ENCODE measurements at regions not wholly inside any gene's neighbourhood (a gene's known extent, or its start where the extent isn't known, plus 50 kb on each side); places are given as distances from the start of the nearest gene placed in this dataset.
"Not testable (repeated sequence)": the region's sequence is repeated elsewhere in the genome, so short reads cannot be mapped to it uniquely, and the experiment has no call there.

DNA sequence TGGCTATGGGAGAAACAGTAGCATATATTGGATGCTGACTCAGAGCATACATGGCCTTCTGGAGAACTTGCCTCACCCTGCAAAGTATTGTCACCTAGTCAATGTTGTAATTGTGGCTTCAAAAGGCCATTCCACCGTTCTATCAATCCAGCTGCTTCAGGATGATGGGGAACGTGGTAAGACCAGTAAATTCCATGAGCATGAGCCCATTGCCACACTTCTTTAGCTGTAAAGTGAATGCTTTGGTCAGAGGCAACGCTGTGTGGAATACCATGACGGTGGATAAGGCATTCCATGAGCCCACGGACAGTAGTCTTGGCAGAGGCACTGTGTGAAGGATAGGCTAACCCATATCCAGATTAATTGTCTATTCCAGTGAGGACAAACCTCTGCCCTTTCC lies 1300.1 kb upstream of the ACVR2A start:
- no peak for DNase-seq (ENCODE audit: extremely low read depth, low read depth)
- no peak overlapping the region for H3K4me3 ChIP-seq (replicated peaks; ENCODE audit: low read depth, low read length)
- TF ChIP-seq, protein P1, sequence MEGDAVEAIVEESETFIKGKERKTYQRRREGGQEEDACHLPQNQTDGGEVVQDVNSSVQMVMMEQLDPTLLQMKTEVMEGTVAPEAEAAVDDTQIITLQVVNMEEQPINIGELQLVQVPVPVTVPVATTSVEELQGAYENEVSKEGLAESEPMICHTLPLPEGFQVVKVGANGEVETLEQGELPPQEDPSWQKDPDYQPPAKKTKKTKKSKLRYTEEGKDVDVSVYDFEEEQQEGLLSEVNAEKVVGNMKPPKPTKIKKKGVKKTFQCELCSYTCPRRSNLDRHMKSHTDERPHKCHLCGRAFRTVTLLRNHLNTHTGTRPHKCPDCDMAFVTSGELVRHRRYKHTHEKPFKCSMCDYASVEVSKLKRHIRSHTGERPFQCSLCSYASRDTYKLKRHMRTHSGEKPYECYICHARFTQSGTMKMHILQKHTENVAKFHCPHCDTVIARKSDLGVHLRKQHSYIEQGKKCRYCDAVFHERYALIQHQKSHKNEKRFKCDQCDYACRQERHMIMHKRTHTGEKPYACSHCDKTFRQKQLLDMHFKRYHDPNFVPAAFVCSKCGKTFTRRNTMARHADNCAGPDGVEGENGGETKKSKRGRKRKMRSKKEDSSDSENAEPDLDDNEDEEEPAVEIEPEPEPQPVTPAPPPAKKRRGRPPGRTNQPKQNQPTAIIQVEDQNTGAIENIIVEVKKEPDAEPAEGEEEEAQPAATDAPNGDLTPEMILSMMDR (IDR thresholded peaks at IDR 0.05; ENCODE audit: low read depth, low read length, missing control alignments): no peak

DNA sequence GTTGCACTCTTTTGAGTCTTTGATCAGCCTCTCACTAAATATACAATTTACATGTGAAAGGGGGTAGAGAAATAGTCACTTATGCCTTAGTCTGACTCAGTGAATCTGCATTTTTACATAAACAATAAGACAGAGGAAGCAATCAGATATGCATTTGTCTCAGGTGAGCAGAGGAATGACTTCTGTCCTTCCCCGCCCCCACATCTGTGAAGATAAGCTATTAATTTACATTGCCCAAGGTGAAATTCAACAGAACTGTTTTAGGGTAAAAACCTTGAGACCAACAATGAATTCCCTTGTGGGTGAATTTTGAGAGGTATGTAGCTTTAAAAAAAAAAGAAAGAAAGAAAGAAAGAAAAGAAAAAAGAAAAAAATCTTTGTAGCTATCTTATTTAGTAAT lies 1302.9 kb upstream of the ACVR2A start:
- no peak for DNase-seq (ENCODE audit: extremely low read depth, low read depth)
- TF ChIP-seq, protein P1 (IDR thresholded peaks at IDR 0.05; ENCODE audit: low read depth, low read length, missing control alignments): no peak
- H3K4me3 ChIP-seq (replicated peaks; ENCODE audit: low read depth, low read length): no peak overlapping the region

DNA sequence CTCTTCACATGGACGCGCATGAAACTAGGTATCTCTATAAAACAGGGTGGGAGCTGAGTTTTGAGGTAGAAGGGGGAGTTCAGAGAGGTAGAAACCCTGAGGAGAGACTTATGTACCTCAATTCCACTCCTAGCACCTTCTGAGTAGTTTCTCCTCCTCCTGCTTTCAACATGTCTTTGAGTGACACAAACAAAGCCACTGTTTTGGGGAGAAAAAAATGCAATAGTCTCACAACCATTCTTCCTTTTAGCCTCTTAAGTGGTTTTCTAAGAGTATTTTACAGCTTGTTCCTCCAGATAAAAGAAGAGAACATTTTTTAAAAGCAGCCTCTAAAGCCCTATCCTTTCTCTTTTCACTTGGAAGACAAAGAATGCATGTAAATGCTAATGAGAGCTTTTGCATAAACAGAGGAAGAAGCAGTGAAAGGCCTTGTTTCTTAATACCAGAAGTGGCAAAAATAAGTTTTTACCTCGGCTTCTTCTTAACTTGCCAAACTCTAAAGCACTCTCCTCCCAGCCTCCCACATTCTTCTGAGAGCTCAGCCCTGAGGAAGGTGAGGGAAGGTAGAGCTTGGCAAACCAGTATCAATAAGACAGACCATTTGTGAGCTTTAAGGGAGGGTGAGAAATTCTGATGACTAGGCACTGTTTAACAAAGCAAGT lies 1304.4 kb upstream of the ACVR2A start:
- no peak overlapping the region for H3K4me3 ChIP-seq (replicated peaks; ENCODE audit: low read depth, low read length)
- DNase-seq (ENCODE audit: extremely low read depth, low read depth): no peak
- TF ChIP-seq, protein P1 (IDR thresholded peaks at IDR 0.05; ENCODE audit: low read depth, low read length, missing control alignments): no peak

DNA sequence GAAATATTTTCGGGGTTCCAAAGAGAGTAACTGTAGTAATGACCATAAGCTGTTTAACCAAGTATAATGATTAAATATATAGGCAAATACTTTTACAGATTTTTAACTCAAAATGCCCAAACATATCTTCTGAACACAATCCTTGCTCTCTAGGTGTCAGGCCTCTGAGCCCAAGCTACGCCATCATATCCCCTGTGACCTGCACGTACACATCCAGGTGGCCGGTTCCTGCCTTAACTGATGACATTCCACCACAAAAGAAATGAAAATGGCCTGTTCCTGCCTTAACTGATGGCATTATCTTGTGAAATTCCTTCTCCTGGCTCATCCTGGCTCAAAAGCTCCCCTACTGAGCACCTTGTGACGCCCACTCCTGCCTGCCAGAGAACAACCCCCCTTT lies 1305.1 kb upstream of the ACVR2A start:
- not testable (repeated sequence) for H3K4me3 ChIP-seq (replicated peaks; ENCODE audit: low read depth, low read length)

DNA sequence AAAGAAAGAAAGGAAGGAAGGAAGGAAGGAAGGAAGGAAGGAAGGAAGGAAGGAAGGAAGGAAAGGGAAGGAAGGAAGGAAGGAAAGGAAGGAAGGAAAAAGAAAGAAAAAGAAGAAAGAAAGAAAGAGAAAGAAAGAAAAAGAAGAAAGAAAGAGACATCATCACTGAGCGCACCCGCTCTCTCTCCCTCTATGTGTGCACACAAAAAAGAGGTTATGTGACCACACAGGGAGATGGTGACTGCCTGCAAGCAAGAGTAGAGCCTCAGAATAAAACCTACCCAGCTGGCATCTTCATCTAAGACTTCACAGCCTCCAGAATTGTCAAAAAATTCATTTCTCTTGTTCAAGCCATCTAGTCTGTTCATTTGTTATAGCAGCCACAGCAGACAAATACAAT lies 1307.4 kb upstream of the ACVR2A start:
- TF ChIP-seq, protein P1 (IDR thresholded peaks at IDR 0.05; ENCODE audit: low read depth, low read length, missing control alignments): no peak
- H3K4me3 ChIP-seq (replicated peaks; ENCODE audit: low read depth, low read length): no peak overlapping the region
- DNase-seq (ENCODE audit: extremely low read depth, low read depth): no peak

More for the DNA sequence above, 1305.1 kb upstream of the ACVR2A start:
- not testable (repeated sequence) for DNase-seq (ENCODE audit: extremely low read depth, low read depth)

DNA sequence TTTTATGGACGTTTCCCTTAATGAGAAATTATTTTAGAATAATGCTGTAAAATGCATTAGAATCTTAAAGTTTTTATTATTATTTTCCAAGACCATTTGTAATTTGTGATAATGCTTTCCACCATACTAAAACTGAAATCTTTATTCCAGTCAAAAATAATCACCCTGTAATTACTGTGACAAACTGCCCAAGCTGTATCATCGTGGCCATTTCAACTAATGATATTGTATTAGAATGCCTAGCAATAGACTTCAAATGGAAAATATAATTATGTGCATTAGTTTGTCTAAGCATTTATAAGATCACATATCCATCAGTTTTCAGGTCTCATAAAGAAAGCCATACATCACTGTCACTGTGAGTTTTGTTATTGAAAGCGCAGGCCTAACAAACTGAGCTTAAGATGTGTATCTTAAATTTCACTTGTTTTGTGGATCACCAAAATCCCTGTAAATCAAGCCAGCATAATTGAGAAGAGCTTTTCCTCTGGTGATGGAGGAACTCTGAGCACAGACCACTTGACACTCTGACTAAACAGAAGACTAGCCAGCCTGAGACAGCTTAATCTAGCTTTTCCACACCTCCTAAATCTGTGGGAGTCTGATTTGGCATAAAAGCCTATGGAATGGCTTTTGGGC lies 1312.2 kb upstream of the ACVR2A start:
- TF ChIP-seq, protein P1 (IDR thresholded peaks at IDR 0.05; ENCODE audit: low read depth, low read length, missing control alignments): no peak
- no peak overlapping the region for H3K4me3 ChIP-seq (replicated peaks; ENCODE audit: low read depth, low read length)
- no peak for DNase-seq (ENCODE audit: extremely low read depth, low read depth)

DNA sequence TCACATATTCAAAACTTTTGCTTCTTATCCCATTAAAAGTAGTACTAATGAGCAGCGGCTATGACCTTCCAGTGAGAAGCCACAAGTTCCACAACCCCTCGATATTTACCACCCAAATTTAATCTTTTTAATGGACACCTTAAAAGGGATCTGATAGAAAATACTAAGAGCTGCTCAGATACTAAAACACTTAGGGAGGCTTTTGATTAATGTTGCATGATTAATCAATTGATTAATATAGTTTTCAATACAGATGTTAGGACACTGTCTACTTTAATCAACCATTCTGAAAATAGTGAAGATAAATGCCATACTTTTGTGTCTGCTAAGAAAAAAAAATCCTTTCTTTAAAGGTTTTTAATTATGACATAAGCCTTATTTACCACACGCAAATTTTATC lies 1312.8 kb upstream of the ACVR2A start:
- TF ChIP-seq, protein P1 (IDR thresholded peaks at IDR 0.05; ENCODE audit: low read depth, low read length, missing control alignments): no peak
- DNase-seq (ENCODE audit: extremely low read depth, low read depth): no peak
- no peak overlapping the region for H3K4me3 ChIP-seq (replicated peaks; ENCODE audit: low read depth, low read length)

Measured in HFF-Myc (cell line).